GM23338 (cell line): ENCODE measurements at regions not wholly inside any gene's neighbourhood (a gene's known extent, or its start where the extent isn't known, plus 50 kb on each side); places are given as distances from the start of the nearest gene placed in this dataset.

Experiments used
- CTCF ChIP-seq, 2 experiments: fragments of 200-600 bp in 1 of 2; sonication (generic) in 1 of 2; conservative IDR thresholded peaks; 2 replicates each; pipeline versions ENCODE4 v1.5.1 to v1.6.1; 2016 to 2017; ENCODE audit warnings: antibody characterized with exemption in 2 of 2, low read depth in 2 of 2, mild to moderate bottlenecking in 2 of 2, moderate library complexity in 1 of 2
- EZH2 ChIP-seq: fragments of 200-600 bp; sonication (generic); IDR thresholded peaks from one replicate; pipeline ENCODE4 v1.8.0; 2017; ENCODE audit warnings: antibody characterized with exemption, mild to moderate bottlenecking, low read depth; ENCODE audit not compliant: unreplicated experiment
- EZH2phosphoT487 ChIP-seq: fragments of 200-600 bp; sonication (generic); IDR thresholded peaks from one replicate; pipeline ENCODE4 v1.8.1; 2018; ENCODE audit warnings: antibody characterized with exemption; ENCODE audit not compliant: unreplicated experiment
- POLR2AphosphoS5 ChIP-seq: IDR thresholded peaks from 2 replicates; pipeline ENCODE4 v1.6.1; 2016; ENCODE audit warnings: antibody characterized with exemption, low read depth
- REST ChIP-seq: IDR thresholded peaks from one replicate; pipeline ENCODE4 v1.6.1; 2018; ENCODE audit warnings: antibody characterized with exemption; ENCODE audit not compliant: unreplicated experiment

GRCh38 chr5:123882319-123882964 lies 370.5 kb downstream of the CSNK1G3 start:
- TF ChIP-seq EZH2phosphoT487 (no peak), POLR2AphosphoS5 (no peak), CTCF (conservative IDR thresholded peaks at IDR 0.05; ENCODE audit: low read depth in 2 of 2) (no peak), EZH2 (no peak), REST (no peak)
